Activated naive CD8-positive, alpha-beta T cell treated with anti-CD3 and anti-CD28 coated beads for 36 hours (primary cell): ENCODE measurements at regions not wholly inside any gene's neighbourhood (a gene's known extent, or its start where the extent isn't known, plus 50 kb on each side); places are given as distances from the start of the nearest gene placed in this dataset.

Source experiments
- DNase-seq: peaks from one replicate; pipeline ENCODE4 v3.0.0; 2021
- H3K27ac Mint-ChIP-seq: one replicate; pipeline ENCODE4 v1.8.0; 2022; ENCODE audit warnings: mild to moderate bottlenecking, moderate library complexity, mixed read lengths
- H3K27me3 Mint-ChIP-seq: one replicate; pipeline ENCODE4 v1.8.0; 2022; ENCODE audit warnings: mild to moderate bottlenecking, mixed read lengths
- H3K36me3 Mint-ChIP-seq: one replicate; pipeline ENCODE4 v1.8.0; 2021; ENCODE audit warnings: mild to moderate bottlenecking, mixed read lengths
- H3K4me1 Mint-ChIP-seq: one replicate; pipeline ENCODE4 v1.8.0; 2021; ENCODE audit warnings: mixed read lengths
- H3K4me3 Mint-ChIP-seq: one replicate; pipeline ENCODE4 v1.8.0; 2022; ENCODE audit warnings: mild to moderate bottlenecking, moderate library complexity, mixed read lengths
- H3K9me3 Mint-ChIP-seq: one replicate; pipeline ENCODE4 v1.8.0; 2022; ENCODE audit warnings: mixed read lengths

DNA sequence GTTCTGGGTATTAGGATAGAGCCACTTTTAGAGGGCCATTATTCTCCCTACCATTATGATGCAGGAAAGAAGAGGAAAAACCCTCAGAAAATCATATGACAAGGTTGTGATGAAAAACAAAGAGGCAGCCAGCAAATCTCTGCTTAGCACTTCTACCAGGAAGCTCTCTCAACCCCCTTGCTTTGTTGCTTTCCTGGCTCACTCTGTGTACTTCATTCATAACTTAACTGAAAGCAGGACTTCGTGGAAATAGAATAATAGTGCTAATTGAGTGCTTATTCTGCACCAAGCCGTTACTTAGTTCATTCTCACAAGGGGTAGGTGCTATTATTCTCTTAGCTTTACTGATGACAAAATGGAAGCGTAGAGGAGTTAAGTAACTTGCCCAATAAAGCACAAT lies 354.1 kb downstream of the HRH4 start:
- DNase-seq: no peak
- Mint-ChIP-seq H3K27me3 (no peaks in the 10 kb centered on the region), H3K4me1 (no peaks in the 10 kb centered on the region), H3K36me3 (no peaks in the 10 kb centered on the region), H3K4me3 (no peak overlapping the region), H3K27ac (no peak overlapping the region), H3K9me3 (no peaks in the 10 kb centered on the region)

DNA sequence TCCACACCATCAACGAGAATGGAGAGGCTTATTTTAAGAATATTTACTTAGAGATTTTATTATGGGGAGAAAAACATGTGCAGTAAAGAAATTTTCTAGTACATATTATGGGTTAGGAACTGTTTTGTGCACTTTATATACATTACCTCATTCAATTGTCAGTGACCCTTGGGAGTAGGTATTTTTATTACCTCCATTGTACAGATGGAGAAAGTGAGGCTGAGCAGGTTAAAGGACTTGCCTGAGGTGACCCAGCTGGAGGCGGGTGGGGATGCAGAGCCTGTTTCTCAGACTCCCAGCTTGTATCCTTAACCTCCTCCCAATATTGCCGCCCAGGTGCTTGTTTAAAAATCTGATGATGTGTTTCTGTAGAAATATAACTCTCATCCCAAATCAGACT lies 356.7 kb downstream of the HRH4 start:
- Mint-ChIP-seq H3K27me3 (no peaks in the 10 kb centered on the region), H3K4me3 (no peak overlapping the region), H3K36me3 (no peaks in the 10 kb centered on the region), H3K4me1 (no peaks in the 10 kb centered on the region), H3K27ac (no peak overlapping the region), H3K9me3 (no peaks in the 10 kb centered on the region)
- DNase-seq: no peak

DNA sequence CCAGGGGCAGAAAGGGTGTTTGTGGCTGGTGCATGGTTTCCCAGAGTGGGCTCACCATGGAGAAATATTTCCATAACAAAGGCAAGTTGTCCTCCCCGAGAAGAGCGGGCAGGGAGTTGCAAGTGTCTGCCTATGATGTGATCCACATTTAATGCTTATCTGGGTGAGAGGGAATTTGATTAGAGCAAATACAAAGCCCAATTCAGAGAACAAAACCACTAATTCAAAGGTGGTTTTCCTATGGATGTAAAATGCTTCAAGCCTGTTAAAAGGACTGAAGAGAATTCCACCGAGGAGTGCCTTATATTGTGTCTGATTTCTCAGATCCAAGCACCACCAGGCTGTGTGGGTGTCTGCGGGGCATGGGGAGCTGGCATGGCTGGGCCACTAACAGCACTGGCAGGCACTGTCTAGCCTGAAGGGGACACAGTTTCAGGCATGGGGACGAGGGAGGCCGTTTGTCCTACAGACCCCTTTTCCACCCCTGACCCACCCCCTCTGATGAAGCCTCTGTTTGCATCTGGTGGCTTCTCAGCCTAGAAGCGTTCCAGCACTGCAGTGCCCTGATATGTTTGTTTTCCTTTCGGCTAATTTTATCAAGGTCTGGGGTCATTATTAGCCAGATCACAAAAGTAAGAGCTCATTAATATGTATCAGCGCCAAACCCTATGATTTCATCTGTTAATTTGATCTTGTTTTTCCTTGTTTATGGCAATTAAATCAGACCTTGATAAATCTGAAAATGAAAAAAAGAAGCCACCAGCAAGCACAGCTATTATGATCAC lies 357.3 kb downstream of the HRH4 start:
- Mint-ChIP-seq H3K36me3 (no peaks in the 10 kb centered on the region), H3K9me3 (no peaks in the 10 kb centered on the region), H3K4me3 (no peak overlapping the region), H3K4me1 (no peaks in the 10 kb centered on the region), H3K27ac (no peak overlapping the region), H3K27me3 (no peaks in the 10 kb centered on the region)
- DNase-seq: no peak

DNA sequence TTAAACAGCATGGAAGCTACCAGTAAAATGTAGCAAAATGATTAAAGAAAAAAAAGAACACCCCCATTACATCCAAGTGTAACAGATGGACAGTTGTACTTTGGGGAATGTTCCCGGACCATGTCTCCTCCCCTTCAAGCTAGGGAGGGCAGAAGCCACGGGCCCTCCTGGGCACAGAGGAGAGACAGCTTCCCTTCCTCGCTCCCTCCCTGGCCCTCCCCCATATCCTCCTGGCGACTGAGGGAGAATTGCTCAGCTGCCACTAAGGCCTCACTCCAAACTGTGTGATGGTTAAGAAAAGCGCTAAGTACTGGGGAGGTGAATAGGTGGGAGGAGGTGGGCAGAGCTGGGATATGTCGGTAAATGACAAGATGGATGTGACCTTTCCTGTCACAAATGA lies 358.0 kb downstream of the HRH4 start:
- H3K36me3 Mint-ChIP-seq: no peaks in the 10 kb centered on the region
- H3K9me3 Mint-ChIP-seq: no peaks in the 10 kb centered on the region
- no peaks in the 10 kb centered on the region for H3K4me1 Mint-ChIP-seq
- H3K4me3 Mint-ChIP-seq: no peak overlapping the region
- H3K27ac Mint-ChIP-seq: no peak overlapping the region
- no peaks in the 10 kb centered on the region for H3K27me3 Mint-ChIP-seq
- DNase-seq: no peak

DNA sequence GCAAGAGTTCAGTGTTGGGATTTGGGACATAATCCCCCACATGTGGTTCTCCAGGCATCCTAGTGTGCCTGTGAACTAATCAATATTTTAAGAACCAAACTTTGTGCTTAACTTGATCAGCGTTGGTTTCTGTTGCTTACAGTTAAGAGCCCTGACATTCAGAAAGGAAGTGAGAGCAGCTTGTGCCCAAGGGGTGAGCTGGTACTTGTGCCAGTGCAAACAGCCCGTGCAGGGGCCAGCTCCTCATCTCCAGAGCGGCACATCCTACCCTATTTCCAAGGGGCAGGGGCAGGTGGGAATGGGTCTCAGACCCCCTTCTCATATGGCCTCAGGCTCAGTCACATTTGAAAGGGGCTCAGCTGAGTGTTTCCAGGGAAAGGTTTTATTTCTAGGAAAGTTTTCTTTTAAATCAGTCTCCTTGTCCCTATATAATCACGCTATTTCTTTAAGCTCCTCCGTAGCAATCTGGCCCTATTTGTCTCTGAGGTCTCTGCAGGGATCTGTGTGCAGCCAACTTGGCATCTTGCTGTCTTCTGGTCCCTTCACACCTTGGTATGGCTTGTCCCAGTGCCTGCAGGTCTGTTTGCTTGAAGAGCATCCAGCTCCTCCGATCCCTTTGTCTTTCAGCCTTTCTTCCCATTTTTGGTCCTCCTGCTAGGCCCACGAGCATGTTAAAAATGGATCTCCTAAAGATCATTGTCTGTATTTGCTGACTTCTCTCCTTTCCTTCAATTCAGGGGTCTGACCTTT lies 358.9 kb downstream of the HRH4 start:
- H3K36me3 Mint-ChIP-seq: no peaks in the 10 kb centered on the region
- H3K27me3 Mint-ChIP-seq: no peaks in the 10 kb centered on the region
- no peak for DNase-seq
- no peaks in the 10 kb centered on the region for H3K4me1 Mint-ChIP-seq
- no peaks in the 10 kb centered on the region for H3K9me3 Mint-ChIP-seq
- no peak overlapping the region for H3K4me3 Mint-ChIP-seq
- no peak overlapping the region for H3K27ac Mint-ChIP-seq

DNA sequence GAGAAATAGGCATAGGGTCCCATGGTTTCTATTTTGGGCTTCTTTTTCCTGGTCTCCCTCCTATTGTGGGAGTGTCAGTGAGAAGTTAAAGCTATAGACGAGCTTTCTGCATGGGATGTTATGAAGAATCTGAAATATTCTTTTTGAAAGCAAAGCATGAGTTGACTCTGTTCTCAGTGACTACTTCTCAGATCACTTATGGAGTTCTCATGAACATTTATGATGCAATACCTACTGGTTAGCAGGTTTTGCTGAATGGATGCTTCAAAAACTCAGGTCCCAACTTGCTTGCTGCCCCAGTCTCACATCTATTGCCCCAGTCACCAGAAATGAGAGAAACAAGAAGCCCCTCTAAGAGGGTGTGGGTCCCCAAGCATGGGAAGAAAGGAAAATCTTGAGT lies 365.0 kb downstream of the HRH4 start:
- DNase-seq: no peak
- Mint-ChIP-seq H3K27me3 (peaks cover 11% of the 10 kb centered on the region), H3K27ac (no peak overlapping the region), H3K36me3 (no peaks in the 10 kb centered on the region), H3K4me1 (no peaks in the 10 kb centered on the region), H3K4me3 (no peak overlapping the region), H3K9me3 (no peaks in the 10 kb centered on the region)

DNA sequence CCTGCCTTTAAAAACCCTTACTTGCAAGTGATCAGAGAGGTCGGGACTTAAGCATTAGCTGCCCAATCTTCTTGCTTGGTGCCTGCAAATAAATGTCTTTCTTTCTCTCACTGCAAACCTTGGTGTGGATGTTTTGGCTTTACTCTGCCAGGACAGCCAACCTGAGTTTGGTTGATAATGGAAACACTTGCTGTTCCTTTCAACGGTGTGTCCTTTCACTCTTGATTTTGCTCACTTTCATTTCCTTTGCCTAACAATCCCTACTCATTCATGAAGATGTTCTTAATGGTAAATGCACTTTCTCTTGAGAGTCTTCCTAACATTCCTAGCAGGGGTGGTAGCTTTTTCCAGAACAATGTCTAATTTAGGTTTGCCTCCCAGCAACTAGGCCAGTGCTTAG lies 366.2 kb downstream of the HRH4 start:
- no peak overlapping the region for H3K4me3 Mint-ChIP-seq
- no peaks in the 10 kb centered on the region for H3K9me3 Mint-ChIP-seq
- H3K27me3 Mint-ChIP-seq: peaks cover 13% of the 10 kb centered on the region
- DNase-seq: no peak
- no peak overlapping the region for H3K27ac Mint-ChIP-seq
- no peaks in the 10 kb centered on the region for H3K4me1 Mint-ChIP-seq
- H3K36me3 Mint-ChIP-seq: no peaks in the 10 kb centered on the region

DNA sequence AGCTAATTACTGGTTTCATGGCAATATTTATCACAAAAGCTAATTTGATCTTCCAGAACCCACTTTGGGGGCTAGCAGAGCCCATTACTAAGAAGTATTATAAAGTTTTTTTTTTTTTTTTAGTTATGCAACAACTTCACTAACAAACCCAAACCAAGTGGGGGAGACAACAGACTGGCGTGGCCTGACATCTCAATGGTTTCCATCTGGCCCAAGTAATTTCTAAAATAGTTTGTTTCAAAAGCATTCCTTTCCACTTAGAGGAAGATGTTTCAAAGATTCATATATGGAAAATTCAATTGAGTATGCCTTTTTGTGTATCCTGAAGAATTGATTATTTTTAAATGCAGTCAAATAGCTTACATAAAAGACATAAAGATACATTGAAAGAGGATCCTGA lies 367.1 kb downstream of the HRH4 start:
- Mint-ChIP-seq H3K36me3 (no peaks in the 10 kb centered on the region), H3K9me3 (no peaks in the 10 kb centered on the region), H3K4me3 (no peak overlapping the region), H3K27me3 (peaks cover 15% of the 10 kb centered on the region), H3K4me1 (no peaks in the 10 kb centered on the region), H3K27ac (no peak overlapping the region)
- DNase-seq: no peak

DNA sequence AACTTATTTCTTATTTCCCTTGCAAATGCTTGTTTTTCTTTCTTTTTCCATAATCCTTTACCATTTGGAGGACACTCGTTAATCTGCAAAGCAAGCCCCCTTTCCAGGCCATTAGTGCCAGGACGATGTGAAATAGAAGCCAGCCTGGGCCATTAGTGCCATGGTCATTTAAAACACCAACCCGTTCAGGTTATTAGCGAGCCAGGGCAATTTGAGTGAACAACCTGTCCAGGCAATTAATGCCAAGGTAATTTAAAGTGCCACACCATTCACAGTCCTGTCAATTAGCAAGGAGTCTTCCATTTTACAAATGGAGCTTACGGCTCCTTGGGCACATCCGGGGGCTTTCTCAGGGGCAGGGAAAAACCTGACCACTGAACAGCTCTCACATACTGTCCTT lies 370.6 kb downstream of the HRH4 start:
- H3K27ac Mint-ChIP-seq: no peak overlapping the region
- H3K4me3 Mint-ChIP-seq: no peak overlapping the region
- peaks cover 33% of the 10 kb centered on the region for H3K27me3 Mint-ChIP-seq
- no peaks in the 10 kb centered on the region for H3K36me3 Mint-ChIP-seq
- H3K4me1 Mint-ChIP-seq: no peaks in the 10 kb centered on the region
- no peaks in the 10 kb centered on the region for H3K9me3 Mint-ChIP-seq
- no peak for DNase-seq

DNA sequence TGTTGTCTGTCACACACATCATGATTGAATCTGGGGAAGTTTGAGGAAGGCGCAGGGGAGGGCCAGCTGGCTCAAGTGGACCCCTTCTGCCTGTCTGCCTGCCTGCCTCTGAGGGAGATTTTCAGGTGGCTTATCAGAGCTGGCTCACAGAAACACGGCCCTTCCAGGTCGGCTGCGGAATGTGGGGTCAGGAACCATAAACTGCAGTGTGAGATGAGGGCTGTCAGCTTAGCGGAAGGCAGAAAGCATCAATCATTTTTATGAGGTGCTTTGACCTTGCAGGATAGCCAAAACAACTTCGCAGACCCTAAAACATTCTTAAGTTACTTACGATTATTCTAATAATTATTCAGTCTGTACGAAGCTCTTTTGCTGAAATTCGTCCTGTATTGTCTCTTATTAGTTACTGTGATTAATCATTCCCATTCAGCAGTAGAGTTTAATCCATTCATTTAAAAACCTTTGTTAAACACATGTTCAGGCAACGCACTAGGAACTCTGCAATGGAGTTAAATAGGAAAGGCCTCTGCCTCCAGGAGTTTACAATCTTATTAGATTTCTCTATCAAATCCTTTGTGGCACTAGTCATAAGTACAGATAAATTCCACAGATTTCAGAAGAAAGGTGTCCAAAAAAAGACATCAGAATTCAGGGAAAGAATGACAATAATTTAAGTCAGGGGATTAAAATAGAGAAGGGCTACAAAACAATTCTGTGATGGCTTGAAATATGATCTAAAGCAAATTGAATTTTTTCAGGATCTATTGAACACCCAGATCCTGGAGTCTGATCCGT lies 371.6 kb downstream of the HRH4 start:
- no peak for DNase-seq
- H3K36me3 Mint-ChIP-seq: no peaks in the 10 kb centered on the region
- H3K4me3 Mint-ChIP-seq: no peak overlapping the region
- H3K4me1 Mint-ChIP-seq: no peaks in the 10 kb centered on the region
- no peak overlapping the region for H3K27ac Mint-ChIP-seq
- no peaks in the 10 kb centered on the region for H3K9me3 Mint-ChIP-seq
- H3K27me3 Mint-ChIP-seq: peaks cover 25% of the 10 kb centered on the region

DNA sequence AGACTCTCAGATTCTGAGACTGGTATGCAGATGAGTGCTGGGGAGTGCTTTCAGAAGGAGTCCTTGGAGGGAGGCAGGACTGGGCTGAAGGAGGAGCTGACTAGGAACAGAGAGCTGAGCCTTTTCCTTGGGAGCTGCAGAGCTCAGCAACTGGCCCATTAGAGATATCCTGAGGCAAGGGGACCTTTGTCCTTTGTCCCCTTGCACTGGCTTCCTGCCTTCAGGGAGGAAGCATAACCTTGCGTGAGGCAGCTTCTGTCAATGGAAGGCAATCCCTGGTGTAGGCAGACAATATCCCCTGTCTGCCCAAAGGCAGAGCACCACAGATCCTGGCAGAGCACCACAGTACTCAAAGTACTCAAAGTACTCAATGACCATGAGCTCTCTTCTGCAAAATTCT lies 375.3 kb downstream of the HRH4 start:
- H3K36me3 Mint-ChIP-seq: no peaks in the 10 kb centered on the region
- no peak overlapping the region for H3K4me3 Mint-ChIP-seq
- H3K27ac Mint-ChIP-seq: no peak overlapping the region
- no peaks in the 10 kb centered on the region for H3K9me3 Mint-ChIP-seq
- peaks cover 22% of the 10 kb centered on the region for H3K27me3 Mint-ChIP-seq
- no peak for DNase-seq
- H3K4me1 Mint-ChIP-seq: no peaks in the 10 kb centered on the region

DNA sequence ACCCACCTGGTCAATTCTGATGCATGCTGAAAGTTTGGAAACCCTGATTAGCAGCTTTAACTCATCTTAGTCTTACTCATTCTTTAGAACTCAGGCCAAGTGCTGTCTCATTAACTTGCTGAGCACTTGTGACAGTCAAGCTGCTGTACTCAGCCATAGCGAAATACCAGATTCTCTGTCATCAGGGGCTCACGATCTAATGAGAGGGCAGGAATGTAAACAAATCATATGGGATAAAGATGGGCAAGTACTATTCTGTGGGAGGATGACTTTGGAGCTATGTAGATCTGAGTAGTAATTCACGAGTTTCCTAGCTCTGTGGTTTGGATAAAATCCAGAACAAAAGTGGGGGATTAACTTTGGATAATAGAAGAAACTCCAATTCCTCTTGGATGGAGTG lies 376.6 kb downstream of the HRH4 start:
- DNase-seq: no peak
- no peaks in the 10 kb centered on the region for H3K36me3 Mint-ChIP-seq
- no peaks in the 10 kb centered on the region for H3K4me1 Mint-ChIP-seq
- peaks cover 18% of the 10 kb centered on the region for H3K27me3 Mint-ChIP-seq
- no peak overlapping the region for H3K4me3 Mint-ChIP-seq
- H3K9me3 Mint-ChIP-seq: no peaks in the 10 kb centered on the region
- H3K27ac Mint-ChIP-seq: no peak overlapping the region

DNA sequence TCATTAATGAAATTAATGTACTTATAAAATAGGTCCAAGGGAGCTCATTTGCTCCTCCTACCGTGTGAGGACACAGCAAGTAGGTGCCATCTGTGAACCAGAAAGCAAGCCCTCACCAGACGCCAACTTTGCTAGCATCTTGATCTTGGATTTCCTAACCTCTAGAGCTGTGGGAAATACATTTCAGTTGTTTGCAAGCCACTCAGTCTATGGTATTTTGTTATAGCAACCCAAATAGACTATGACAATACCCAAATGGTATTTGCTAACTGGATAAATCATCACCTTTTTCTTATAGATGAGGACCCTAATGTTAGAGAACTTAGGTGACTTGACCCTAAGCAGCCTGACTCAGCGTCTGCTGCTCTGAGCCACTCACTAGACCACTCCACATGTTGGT lies 379.6 kb downstream of the HRH4 start:
- DNase-seq: no peak
- Mint-ChIP-seq H3K9me3 (no peaks in the 10 kb centered on the region), H3K4me3 (no peak overlapping the region), H3K27ac (no peak overlapping the region), H3K27me3 (no peaks in the 10 kb centered on the region), H3K4me1 (no peaks in the 10 kb centered on the region), H3K36me3 (no peaks in the 10 kb centered on the region)

DNA sequence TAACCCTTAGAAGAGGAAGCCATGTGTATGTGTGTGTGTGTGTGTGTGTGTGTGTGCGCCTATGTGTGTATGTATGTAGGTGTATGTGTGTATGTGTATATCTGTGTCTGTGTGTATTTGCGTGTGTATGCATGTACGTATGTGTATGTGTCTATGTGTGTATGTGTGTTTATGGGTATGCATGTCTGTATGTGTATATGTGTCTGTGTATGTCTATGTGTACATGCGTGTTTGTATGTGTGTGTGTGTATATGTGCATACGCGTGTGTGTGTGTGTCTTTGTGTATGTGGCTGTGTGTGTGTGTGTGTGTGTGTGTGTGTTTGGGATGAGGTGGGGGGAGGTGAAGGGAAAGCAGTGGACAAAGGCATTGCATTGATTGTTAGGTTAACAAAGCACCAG lies 380.2 kb downstream of the HRH4 start:
- DNase-seq: no peak
- no peaks in the 10 kb centered on the region for H3K4me1 Mint-ChIP-seq
- no peak overlapping the region for H3K27ac Mint-ChIP-seq
- H3K9me3 Mint-ChIP-seq: no peaks in the 10 kb centered on the region
- no peak overlapping the region for H3K4me3 Mint-ChIP-seq
- no peaks in the 10 kb centered on the region for H3K27me3 Mint-ChIP-seq
- no peaks in the 10 kb centered on the region for H3K36me3 Mint-ChIP-seq

DNA sequence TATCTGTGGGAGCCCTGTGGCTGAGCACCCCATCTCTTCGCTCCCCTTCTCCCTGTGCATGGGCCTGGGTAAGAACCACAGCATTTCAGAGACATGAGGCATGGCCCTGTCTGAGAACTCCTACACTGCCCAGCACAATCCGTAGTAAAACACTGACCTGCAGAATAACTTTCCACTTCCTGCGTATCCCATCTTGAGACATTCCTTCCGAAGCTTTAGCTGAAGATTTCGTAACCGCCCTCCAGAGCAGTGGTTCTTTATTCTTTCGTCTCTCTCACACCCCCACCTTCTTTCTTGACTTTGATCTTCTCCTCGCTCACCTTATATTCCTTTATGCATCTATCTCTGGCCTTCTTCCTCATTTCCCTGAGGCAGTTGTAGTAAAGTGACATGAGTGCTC lies 381.1 kb downstream of the HRH4 start:
- Mint-ChIP-seq H3K9me3 (no peaks in the 10 kb centered on the region), H3K27me3 (no peaks in the 10 kb centered on the region), H3K27ac (no peak overlapping the region), H3K36me3 (no peaks in the 10 kb centered on the region), H3K4me1 (no peaks in the 10 kb centered on the region), H3K4me3 (no peak overlapping the region)
- DNase-seq: no peak
